ENCODE measurements at regions not wholly inside any gene's neighbourhood (a gene's known extent, or its start where the extent isn't known, plus 50 kb on each side); places are given as distances from the start of the nearest gene placed in this dataset.

DNA sequence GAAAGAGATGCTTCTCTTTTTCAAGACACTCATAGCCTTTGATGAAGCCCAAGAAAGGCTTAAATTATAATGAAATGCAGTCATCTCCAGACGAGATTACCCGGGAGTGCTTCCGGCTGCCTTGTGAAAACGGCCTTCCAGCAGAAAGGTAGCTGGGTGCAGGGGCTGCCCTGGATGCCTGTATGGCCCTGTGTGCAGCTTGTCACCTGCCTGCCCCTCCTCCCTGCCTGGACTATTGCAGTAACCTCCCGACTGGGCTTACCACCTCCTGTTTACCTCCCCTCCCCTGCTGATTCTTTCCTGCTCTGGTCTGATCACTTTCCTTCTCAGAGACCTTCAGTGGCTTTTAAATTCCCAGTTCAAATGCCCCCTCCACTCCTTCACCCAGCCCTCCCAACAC lies 126.4 kb upstream of the SYT13 start:
- Mint-ChIP-seq H3K27ac (ENCODE audit: unreplicated experiment) (no peak overlapping the region), H3K27me3 (ENCODE audit: low read depth, unreplicated experiment) (peaks cover 26% of the 10 kb centered on the region)
- no peak overlapping the region for H3K9ac ChIP-seq (ENCODE audit: low read length)

GRCh38 chr11:45412051-45412471 lies 125.9 kb upstream of the SYT13 start:
- Histone ChIP-seq H3K4me2 (ENCODE audit: low read length) (peak overlapping the region; percentile 52), H4K20me1 (ENCODE audit: insufficient read depth, low read length) (no peaks in the 10 kb centered on the region), H2AFZ (ENCODE audit: low read depth, low read length) (no peak overlapping the region), H3K27ac (ENCODE audit: low read depth, low read length) (no peak overlapping the region), H3K4me3 (ENCODE audit: insufficient read depth, low read depth, low read length) (no peak overlapping the region), H3K79me2 (ENCODE audit: insufficient read depth, low read length) (no peaks in the 10 kb centered on the region), H3K9me3 (ENCODE audit: insufficient read depth, low read depth, low read length) (no peaks in the 10 kb centered on the region), H3K36me3 (ENCODE audit: insufficient read depth, low read length) (no peaks in the 10 kb centered on the region), H3K9ac (ENCODE audit: low read length) (no peak overlapping the region), H3K4me1 (ENCODE audit: insufficient read depth, low read length) (peaks cover 26% of the 10 kb centered on the region), H3K27me3 (ENCODE audit: insufficient read depth, low read length) (peaks cover 2% of the 10 kb centered on the region)
- no peak for FAIRE-seq
- Mint-ChIP-seq H3K27ac (ENCODE audit: unreplicated experiment) (peak overlapping the region; percentile 44), H3K9me3 (ENCODE audit: unreplicated experiment) (no peaks in the 10 kb centered on the region), H3K4me3 (ENCODE audit: unreplicated experiment) (no peak overlapping the region), H3K4me1 (ENCODE audit: low read depth, unreplicated experiment) (peaks cover 28% of the 10 kb centered on the region), H3K36me3 (ENCODE audit: low read depth, unreplicated experiment) (no peaks in the 10 kb centered on the region), H3K27me3 (ENCODE audit: low read depth, unreplicated experiment) (peaks cover 28% of the 10 kb centered on the region)
- no peak for DNase-seq (ENCODE audit: low read depth)
- no peak for TF ChIP-seq EZH2 (IDR thresholded peaks at IDR 0.05; ENCODE audit: insufficient read depth, low read length)
- TF ChIP-seq, protein P1, sequence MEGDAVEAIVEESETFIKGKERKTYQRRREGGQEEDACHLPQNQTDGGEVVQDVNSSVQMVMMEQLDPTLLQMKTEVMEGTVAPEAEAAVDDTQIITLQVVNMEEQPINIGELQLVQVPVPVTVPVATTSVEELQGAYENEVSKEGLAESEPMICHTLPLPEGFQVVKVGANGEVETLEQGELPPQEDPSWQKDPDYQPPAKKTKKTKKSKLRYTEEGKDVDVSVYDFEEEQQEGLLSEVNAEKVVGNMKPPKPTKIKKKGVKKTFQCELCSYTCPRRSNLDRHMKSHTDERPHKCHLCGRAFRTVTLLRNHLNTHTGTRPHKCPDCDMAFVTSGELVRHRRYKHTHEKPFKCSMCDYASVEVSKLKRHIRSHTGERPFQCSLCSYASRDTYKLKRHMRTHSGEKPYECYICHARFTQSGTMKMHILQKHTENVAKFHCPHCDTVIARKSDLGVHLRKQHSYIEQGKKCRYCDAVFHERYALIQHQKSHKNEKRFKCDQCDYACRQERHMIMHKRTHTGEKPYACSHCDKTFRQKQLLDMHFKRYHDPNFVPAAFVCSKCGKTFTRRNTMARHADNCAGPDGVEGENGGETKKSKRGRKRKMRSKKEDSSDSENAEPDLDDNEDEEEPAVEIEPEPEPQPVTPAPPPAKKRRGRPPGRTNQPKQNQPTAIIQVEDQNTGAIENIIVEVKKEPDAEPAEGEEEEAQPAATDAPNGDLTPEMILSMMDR (IDR thresholded peaks at IDR 0.05; ENCODE audit: insufficient read depth, low read depth, low read length), result no peak

More for the DNA sequence above, 126.4 kb upstream of the SYT13 start:
- H3K9me3 Mint-ChIP-seq (ENCODE audit: unreplicated experiment), result no peaks in the 10 kb centered on the region
- Histone ChIP-seq H3K4me1 (ENCODE audit: insufficient read depth, low read length) (peaks cover 26% of the 10 kb centered on the region), H3K27me3 (ENCODE audit: insufficient read depth, low read length) (peaks cover 2% of the 10 kb centered on the region), H3K4me3 (ENCODE audit: insufficient read depth, low read depth, low read length) (no peak overlapping the region), H3K36me3 (ENCODE audit: insufficient read depth, low read length) (no peaks in the 10 kb centered on the region), H3K4me2 (ENCODE audit: low read length) (peak overlapping the region; percentile 52), H3K79me2 (ENCODE audit: insufficient read depth, low read length) (no peaks in the 10 kb centered on the region), H4K20me1 (ENCODE audit: insufficient read depth, low read length) (no peaks in the 10 kb centered on the region), H2AFZ (ENCODE audit: low read depth, low read length) (no peak overlapping the region), H3K9me3 (ENCODE audit: insufficient read depth, low read depth, low read length) (no peaks in the 10 kb centered on the region), H3K27ac (ENCODE audit: low read depth, low read length) (no peak overlapping the region)
- peaks cover 28% of the 10 kb centered on the region for H3K4me1 Mint-ChIP-seq (ENCODE audit: low read depth, unreplicated experiment)
- no peak for TF ChIP-seq EZH2 (IDR thresholded peaks at IDR 0.05; ENCODE audit: insufficient read depth, low read length)
- TF ChIP-seq, protein P1 (IDR thresholded peaks at IDR 0.05; ENCODE audit: insufficient read depth, low read depth, low read length), result no peak
- no peak for FAIRE-seq
- H3K36me3 Mint-ChIP-seq (ENCODE audit: low read depth, unreplicated experiment), result no peaks in the 10 kb centered on the region
- no peak overlapping the region for H3K4me3 Mint-ChIP-seq (ENCODE audit: unreplicated experiment)
- no peak for DNase-seq (ENCODE audit: low read depth)

DNA sequence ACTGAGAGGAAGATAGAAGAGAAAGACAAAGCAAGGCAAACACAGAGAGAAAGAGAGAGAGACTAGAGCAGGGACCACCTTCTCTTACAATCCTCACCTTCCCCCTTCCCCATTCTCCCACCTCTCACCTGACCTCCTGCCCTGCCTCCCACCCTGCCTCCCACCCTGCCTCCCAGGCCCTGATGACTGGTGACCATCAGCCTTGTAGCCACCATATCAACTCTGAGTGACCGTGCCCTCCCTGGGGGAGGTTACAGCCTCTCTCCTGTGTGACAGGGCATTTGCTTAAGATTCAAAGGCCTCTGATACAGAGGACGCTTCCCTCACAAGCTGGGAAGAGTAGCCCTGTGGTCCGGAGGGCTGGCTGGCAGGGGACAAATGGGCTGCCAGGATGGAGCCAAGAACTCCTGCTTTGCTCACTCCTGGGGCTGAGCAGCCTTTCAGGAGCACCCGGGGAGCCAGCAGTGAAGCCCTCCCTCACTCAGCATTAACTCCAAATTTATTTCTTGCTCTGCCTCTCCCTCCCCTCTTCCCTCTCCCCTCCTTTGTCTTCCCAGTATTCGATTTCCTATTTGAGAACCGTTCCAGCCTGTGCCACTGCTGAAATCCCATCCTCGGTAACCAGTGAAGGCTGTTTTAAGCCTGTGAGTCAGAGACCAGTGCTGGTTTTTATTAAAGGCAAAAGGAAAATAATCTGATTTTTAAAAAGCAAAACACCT lies 125.2 kb upstream of the SYT13 start:
- Mint-ChIP-seq H3K9me3 (ENCODE audit: unreplicated experiment) (no peaks in the 10 kb centered on the region), H3K36me3 (ENCODE audit: low read depth, unreplicated experiment) (no peaks in the 10 kb centered on the region), H3K27ac (ENCODE audit: unreplicated experiment) (peak overlapping the region; percentile 77), H3K4me3 (ENCODE audit: unreplicated experiment) (peak overlapping the region; percentile 20), H3K4me1 (ENCODE audit: low read depth, unreplicated experiment) (peaks cover 28% of the 10 kb centered on the region), H3K27me3 (ENCODE audit: low read depth, unreplicated experiment) (peaks cover 28% of the 10 kb centered on the region)
- H4K20me1 ChIP-seq (ENCODE audit: insufficient read depth, low read length), result no peaks in the 10 kb centered on the region
- H3K27me3 ChIP-seq (ENCODE audit: insufficient read depth, low read length), result peaks cover 2% of the 10 kb centered on the region
- no peak overlapping the region for H3K4me3 ChIP-seq (ENCODE audit: insufficient read depth, low read depth, low read length)
- H2AFZ ChIP-seq (ENCODE audit: low read depth, low read length), result peak overlapping the region; percentile 59
- TF ChIP-seq EZH2 (IDR thresholded peaks at IDR 0.05; ENCODE audit: insufficient read depth, low read length), result no peak
- TF ChIP-seq, protein P1 (IDR thresholded peaks at IDR 0.05; ENCODE audit: insufficient read depth, low read depth, low read length), result no peak
- peaks cover 26% of the 10 kb centered on the region for H3K4me1 ChIP-seq (ENCODE audit: insufficient read depth, low read length)
- no peak for FAIRE-seq
- no peaks in the 10 kb centered on the region for H3K36me3 ChIP-seq (ENCODE audit: insufficient read depth, low read length)
- peak overlapping the region; percentile 52 for H3K4me2 ChIP-seq (ENCODE audit: low read length)
- DNase-seq (ENCODE audit: low read depth), result no peak
- no peak overlapping the region for H3K27ac ChIP-seq (ENCODE audit: low read depth, low read length)
- no peaks in the 10 kb centered on the region for H3K9me3 ChIP-seq (ENCODE audit: insufficient read depth, low read depth, low read length)
- H3K79me2 ChIP-seq (ENCODE audit: insufficient read depth, low read length), result no peaks in the 10 kb centered on the region
- no peak overlapping the region for H3K9ac ChIP-seq (ENCODE audit: low read length)
